ENCODE measurements at regions not wholly inside any gene's neighbourhood (a gene's known extent, or its start where the extent isn't known, plus 50 kb on each side); places are given as distances from the start of the nearest gene placed in this dataset.
"Not testable (repeated sequence)": the region's sequence is repeated elsewhere in the genome, so short reads cannot be mapped to it uniquely, and the experiment has no call there.

DNA sequence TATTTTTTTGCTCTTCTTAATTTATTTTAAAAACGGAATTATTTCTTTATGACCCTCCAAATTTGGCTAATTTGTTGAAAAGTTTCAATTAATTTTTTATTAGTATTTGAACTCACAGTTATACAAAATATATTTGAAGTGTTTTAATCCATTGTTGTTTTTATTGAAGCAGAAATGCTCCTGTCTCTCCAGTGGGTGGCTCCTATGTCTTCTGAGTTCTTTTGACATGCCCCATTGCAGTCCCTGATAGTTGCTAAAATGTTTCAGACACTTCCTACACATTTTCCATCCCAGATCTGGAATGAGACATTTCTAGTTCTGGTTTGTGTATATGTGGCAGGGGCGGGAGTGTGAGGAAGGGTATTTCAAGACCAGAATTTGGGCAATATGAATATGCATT, 579.4 kb upstream of the PRR20A start:
- no peak overlapping the region for H3K27ac ChIP-seq (ENCODE audit: low read depth, low read length)
- H3K9me3 ChIP-seq (ENCODE audit: control insufficient read depth, insufficient read depth, low read length) = no peaks in the 10 kb centered on the region
- no peak overlapping the region for H3K4me3 ChIP-seq (ENCODE audit: low read depth, low read length)
- no CpG with 5 or more reads among the region's 2 CpGs for WGBS (ENCODE audit: insufficient coverage)
- no peaks in the 10 kb centered on the region for H3K4me1 ChIP-seq (ENCODE audit: control insufficient read depth, insufficient read depth, low read length)
- no peaks in the 10 kb centered on the region for H3K36me3 ChIP-seq (ENCODE audit: control insufficient read depth, insufficient read depth, low read length)
- no peaks in the 10 kb centered on the region for H3K27me3 ChIP-seq (ENCODE audit: control insufficient read depth, insufficient read depth, low read length)
- DNase-seq (ENCODE audit: low read depth in 4 of 6, low spot score in 6 of 6) = peak in 1 of 6 donors; percentile 5

DNA sequence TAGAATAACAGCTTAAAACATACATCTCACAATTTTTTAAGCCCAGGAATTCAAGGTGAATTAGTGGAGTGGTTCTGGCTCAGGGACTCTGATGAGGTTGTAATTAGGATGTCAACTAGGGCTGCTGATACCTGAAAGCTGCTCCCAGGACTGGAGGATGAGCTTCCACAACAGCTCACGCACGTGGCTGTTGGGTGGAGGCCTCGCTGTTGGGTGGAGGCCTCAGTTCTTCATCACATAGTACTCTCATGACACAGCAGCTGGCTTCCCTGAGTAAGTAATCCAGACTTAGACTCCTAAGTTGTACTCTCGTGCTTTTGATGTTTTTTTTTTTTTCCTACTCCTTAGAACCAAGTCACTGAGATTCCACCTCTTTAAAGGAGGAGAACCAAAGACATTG, 577.1 kb upstream of the PRR20A start:
- H3K27me3 ChIP-seq (ENCODE audit: control insufficient read depth, insufficient read depth, low read length) = no peaks in the 10 kb centered on the region
- no peak for DNase-seq (ENCODE audit: low read depth in 4 of 6, low spot score in 6 of 6)
- WGBS (ENCODE audit: insufficient coverage) = 100% methylated on average over 1 of the region's 4 CpGs
- no peaks in the 10 kb centered on the region for H3K36me3 ChIP-seq (ENCODE audit: control insufficient read depth, insufficient read depth, low read length)
- H3K4me1 ChIP-seq (ENCODE audit: control insufficient read depth, insufficient read depth, low read length) = no peaks in the 10 kb centered on the region
- no peak overlapping the region for H3K27ac ChIP-seq (ENCODE audit: low read depth, low read length)
- no peak overlapping the region for H3K4me3 ChIP-seq (ENCODE audit: low read depth, low read length)
- no peaks in the 10 kb centered on the region for H3K9me3 ChIP-seq (ENCODE audit: control insufficient read depth, insufficient read depth, low read length)

DNA sequence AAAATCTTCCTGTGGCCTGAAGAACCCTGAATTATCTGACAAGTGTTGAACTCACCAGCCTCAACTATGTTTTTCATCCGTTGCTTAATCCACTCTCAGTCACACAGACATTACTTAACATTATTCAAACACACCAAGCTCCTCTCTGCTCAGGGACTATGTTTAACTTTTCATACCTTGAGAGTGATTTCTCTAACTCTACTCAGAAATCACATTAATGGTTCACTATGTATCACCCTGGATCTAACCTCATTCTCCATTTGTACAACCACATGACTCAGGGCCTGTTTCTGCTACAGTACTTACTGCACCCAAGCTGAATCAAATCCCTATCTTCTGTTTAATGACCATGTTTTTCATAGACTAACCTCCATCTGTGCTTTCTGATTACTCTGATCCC, 553.7 kb upstream of the PRR20A start:
- Histone ChIP-seq H3K27ac (ENCODE audit: low read depth, low read length) (no peak overlapping the region), H3K9me3 (ENCODE audit: control insufficient read depth, insufficient read depth, low read length) (no peaks in the 10 kb centered on the region), H3K4me3 (ENCODE audit: low read depth, low read length) (no peak overlapping the region), H3K27me3 (ENCODE audit: control insufficient read depth, insufficient read depth, low read length) (no peaks in the 10 kb centered on the region), H3K36me3 (ENCODE audit: control insufficient read depth, insufficient read depth, low read length) (no peaks in the 10 kb centered on the region), H3K4me1 (ENCODE audit: control insufficient read depth, insufficient read depth, low read length) (no peaks in the 10 kb centered on the region)
- WGBS (ENCODE audit: insufficient coverage) = 90% methylated on average over 1 of the region's 1 CpG
- no peak for DNase-seq (ENCODE audit: low read depth in 4 of 6, low spot score in 6 of 6)

DNA sequence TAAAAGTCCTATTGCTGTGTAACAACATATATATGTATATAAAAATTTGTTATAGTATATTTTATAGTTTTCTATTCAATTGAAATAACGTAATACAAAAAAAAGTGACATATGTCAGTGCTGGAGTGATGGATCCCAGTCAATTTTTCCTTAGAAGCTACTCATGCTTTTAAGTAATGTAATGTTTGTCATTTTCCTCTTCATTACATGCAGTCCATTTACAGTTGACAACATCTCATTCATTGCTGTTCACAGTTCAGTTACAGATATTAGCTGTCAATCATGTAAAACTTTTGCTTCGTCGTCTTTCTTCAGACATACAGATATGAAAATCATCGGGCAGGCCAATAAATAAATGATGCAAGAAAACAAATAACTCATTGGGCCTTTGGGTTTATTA, 525.1 kb upstream of the PRR20A start:
- Histone ChIP-seq H3K36me3 (ENCODE audit: control insufficient read depth, insufficient read depth, low read length) (no peaks in the 10 kb centered on the region), H3K4me1 (ENCODE audit: control insufficient read depth, insufficient read depth, low read length) (no peaks in the 10 kb centered on the region), H3K4me3 (ENCODE audit: low read depth, low read length) (no peak overlapping the region), H3K27ac (ENCODE audit: low read depth, low read length) (no peak overlapping the region), H3K9me3 (ENCODE audit: control insufficient read depth, insufficient read depth, low read length) (no peaks in the 10 kb centered on the region), H3K27me3 (ENCODE audit: control insufficient read depth, insufficient read depth, low read length) (no peaks in the 10 kb centered on the region)
- no peak for DNase-seq (ENCODE audit: low read depth in 4 of 6, low spot score in 6 of 6)
- no CpG with 5 or more reads among the region's 4 CpGs for WGBS (ENCODE audit: insufficient coverage)

DNA sequence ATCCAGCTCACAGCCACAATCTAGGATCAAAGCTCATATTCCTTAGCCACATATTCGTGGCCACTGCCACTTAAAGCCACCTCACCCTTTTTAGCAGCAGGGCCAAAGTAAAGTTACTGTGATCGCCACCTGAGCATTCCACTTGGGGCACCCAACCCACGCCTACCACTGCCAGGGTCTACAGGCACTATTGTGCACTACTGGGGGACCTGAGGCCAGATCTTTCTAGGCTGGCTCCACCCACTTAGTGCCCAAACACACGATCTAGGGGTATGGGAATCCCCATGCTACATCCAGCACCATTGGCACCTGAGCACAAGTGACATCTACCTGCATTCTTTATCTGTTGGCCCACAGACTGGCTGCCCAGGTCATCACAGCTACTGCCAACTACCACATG, 517.9 kb upstream of the PRR20A start:
- Histone ChIP-seq H3K9me3 (ENCODE audit: control insufficient read depth, insufficient read depth, low read length) (peaks cover 3% of the 10 kb centered on the region), H3K27me3 (ENCODE audit: control insufficient read depth, insufficient read depth, low read length) (no peaks in the 10 kb centered on the region), H3K4me3 (ENCODE audit: low read depth, low read length) (no peak overlapping the region), H3K36me3 (ENCODE audit: control insufficient read depth, insufficient read depth, low read length) (no peaks in the 10 kb centered on the region), H3K27ac (ENCODE audit: low read depth, low read length) (no peak overlapping the region), H3K4me1 (ENCODE audit: control insufficient read depth, insufficient read depth, low read length) (no peaks in the 10 kb centered on the region)
- 86% methylated on average over 4 of the region's 4 CpGs for WGBS (ENCODE audit: insufficient coverage)
- no peak for DNase-seq (ENCODE audit: low read depth in 4 of 6, low spot score in 6 of 6)

DNA sequence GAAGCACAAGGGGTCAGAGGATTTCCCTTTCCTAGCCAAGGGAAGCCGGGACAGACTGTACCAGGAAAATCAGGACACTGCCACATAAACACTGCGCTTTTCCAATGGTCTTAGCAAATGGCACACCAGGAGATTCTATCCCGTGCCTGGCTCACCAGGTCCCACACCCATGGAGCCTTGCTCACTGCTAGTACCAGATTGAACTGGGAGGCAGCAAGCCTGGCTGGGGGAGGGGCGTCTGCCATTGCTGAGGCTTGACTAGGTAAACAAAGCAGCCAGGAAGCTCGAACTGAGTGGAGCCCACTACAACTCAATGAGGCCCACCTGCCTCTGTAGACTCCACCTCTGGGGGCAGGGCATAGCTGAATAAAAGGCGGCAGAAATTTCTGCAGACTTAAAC, 511.8 kb upstream of the PRR20A start:
- H3K27me3 ChIP-seq (ENCODE audit: control insufficient read depth, insufficient read depth, low read length); H3K4me3 ChIP-seq (ENCODE audit: low read depth, low read length); H3K4me1 ChIP-seq (ENCODE audit: control insufficient read depth, insufficient read depth, low read length); DNase-seq (ENCODE audit: low read depth in 4 of 6, low spot score in 6 of 6); H3K36me3 ChIP-seq (ENCODE audit: control insufficient read depth, insufficient read depth, low read length); H3K9me3 ChIP-seq (ENCODE audit: control insufficient read depth, insufficient read depth, low read length); H3K27ac ChIP-seq (ENCODE audit: low read depth, low read length): not testable (repeated sequence)
- 88% methylated on average over 5 of the region's 6 CpGs for WGBS (ENCODE audit: insufficient coverage)

DNA sequence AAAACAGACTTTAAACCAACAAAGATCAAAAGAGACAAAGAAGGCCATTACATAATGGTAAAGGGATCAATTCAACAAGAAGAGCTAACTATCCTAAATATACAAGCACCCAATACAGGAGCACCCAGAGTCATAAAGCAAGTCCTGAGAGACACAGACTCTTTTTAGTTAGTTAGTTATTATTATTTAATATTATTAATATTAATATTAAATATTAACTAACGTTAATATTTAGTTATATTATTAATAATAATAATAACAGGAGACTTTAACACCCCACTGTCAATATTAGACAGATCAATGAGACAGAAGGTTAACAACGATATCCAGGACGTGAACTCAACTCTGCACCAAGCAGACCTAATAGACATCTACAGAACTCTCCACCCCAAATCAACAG, 509.7 kb upstream of the PRR20A start:
- not testable (repeated sequence) for DNase-seq (ENCODE audit: low read depth in 4 of 6, low spot score in 6 of 6); H3K9me3 ChIP-seq (ENCODE audit: control insufficient read depth, insufficient read depth, low read length); H3K27me3 ChIP-seq (ENCODE audit: control insufficient read depth, insufficient read depth, low read length); H3K4me3 ChIP-seq (ENCODE audit: low read depth, low read length); H3K4me1 ChIP-seq (ENCODE audit: control insufficient read depth, insufficient read depth, low read length); H3K36me3 ChIP-seq (ENCODE audit: control insufficient read depth, insufficient read depth, low read length); H3K27ac ChIP-seq (ENCODE audit: low read depth, low read length)
- 92% methylated on average over 2 of the region's 3 CpGs for WGBS (ENCODE audit: insufficient coverage)

DNA sequence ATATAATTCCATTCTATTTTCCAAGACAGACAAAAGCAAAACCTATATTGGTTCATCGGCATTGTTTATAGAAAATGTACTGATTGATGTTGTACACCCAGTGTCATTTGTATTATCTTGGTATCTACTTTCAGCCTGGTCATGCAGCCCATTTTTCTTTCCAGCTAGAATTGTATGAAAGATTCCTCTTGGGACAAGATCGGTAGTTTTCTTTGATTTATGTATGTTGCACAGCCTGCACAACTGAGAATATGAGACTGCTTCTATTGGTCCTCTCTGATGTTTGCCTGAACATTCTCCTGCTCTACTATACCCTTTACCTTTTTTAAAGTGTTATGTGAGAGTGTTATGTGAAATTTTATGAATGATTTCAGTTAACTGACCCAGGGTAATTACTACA, 487.7 kb upstream of the PRR20A start:
- DNase-seq (ENCODE audit: low read depth in 4 of 6, low spot score in 6 of 6) = peak in 1 of 6 donors; percentile 12
- Histone ChIP-seq H3K27ac (ENCODE audit: low read depth, low read length) (no peak overlapping the region), H3K36me3 (ENCODE audit: control insufficient read depth, insufficient read depth, low read length) (no peaks in the 10 kb centered on the region), H3K9me3 (ENCODE audit: control insufficient read depth, insufficient read depth, low read length) (no peaks in the 10 kb centered on the region), H3K4me1 (ENCODE audit: control insufficient read depth, insufficient read depth, low read length) (no peaks in the 10 kb centered on the region), H3K4me3 (ENCODE audit: low read depth, low read length) (no peak overlapping the region), H3K27me3 (ENCODE audit: control insufficient read depth, insufficient read depth, low read length) (no peaks in the 10 kb centered on the region)
- no CpG with 5 or more reads among the region's 2 CpGs for WGBS (ENCODE audit: insufficient coverage)

DNA sequence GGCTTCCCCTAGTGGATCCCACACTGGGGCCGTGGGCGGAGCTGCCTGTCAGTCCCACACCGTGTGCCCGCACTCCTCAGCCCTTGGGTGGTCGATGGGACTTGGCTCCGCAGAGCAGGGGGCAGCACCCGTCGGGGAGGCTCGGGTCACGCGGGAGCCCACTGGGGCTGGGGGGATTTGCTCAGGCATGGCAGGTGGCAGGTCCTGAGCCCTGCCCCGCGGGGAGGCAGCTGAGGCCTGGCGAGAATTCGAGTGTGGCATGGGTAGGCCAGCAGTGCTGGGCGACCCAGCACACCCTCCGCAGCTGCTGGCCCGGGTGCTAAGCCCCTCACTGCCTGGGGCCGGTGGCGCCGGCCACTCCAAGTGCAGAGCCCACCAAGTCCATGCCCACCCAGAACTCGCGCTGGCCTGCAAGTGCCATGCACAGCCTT, 481.7 kb upstream of the PRR20A start:
- Histone ChIP-seq H3K27ac (ENCODE audit: low read depth, low read length) (no peak overlapping the region), H3K27me3 (ENCODE audit: control insufficient read depth, insufficient read depth, low read length) (no peaks in the 10 kb centered on the region), H3K4me1 (ENCODE audit: control insufficient read depth, insufficient read depth, low read length) (no peaks in the 10 kb centered on the region), H3K4me3 (ENCODE audit: low read depth, low read length) (no peak overlapping the region), H3K36me3 (ENCODE audit: control insufficient read depth, insufficient read depth, low read length) (no peaks in the 10 kb centered on the region), H3K9me3 (ENCODE audit: control insufficient read depth, insufficient read depth, low read length) (peaks cover 2% of the 10 kb centered on the region)
- WGBS (ENCODE audit: insufficient coverage) = 99% methylated on average over 23 of the region's 23 CpGs
- no peak for DNase-seq (ENCODE audit: low read depth in 4 of 6, low spot score in 6 of 6)

DNA sequence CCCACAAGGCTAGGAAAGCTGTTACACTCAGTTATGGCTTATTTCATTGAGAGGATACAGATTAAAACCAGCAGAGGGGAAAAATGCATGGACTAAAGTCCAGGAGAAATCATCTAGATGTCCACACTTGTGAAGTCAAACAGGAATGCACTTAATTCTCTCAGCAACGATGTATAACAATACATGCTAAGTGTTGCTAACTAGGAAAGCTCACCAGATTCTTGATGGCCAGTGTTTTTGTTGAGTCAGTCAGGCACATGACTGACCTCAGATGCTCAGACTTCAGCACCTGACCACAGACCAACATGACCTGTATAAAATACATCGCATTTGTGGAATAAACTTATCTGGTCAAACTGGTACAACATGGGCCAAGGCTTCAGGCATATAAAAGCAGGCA, 470.2 kb upstream of the PRR20A start:
- DNase-seq (ENCODE audit: low read depth in 4 of 6, low spot score in 6 of 6) = no peak
- Histone ChIP-seq H3K27ac (ENCODE audit: low read depth, low read length) (no peak overlapping the region), H3K27me3 (ENCODE audit: control insufficient read depth, insufficient read depth, low read length) (no peaks in the 10 kb centered on the region), H3K36me3 (ENCODE audit: control insufficient read depth, insufficient read depth, low read length) (no peaks in the 10 kb centered on the region), H3K4me1 (ENCODE audit: control insufficient read depth, insufficient read depth, low read length) (no peaks in the 10 kb centered on the region), H3K9me3 (ENCODE audit: control insufficient read depth, insufficient read depth, low read length) (peaks cover 1% of the 10 kb centered on the region), H3K4me3 (ENCODE audit: low read depth, low read length) (no peak overlapping the region)
- WGBS (ENCODE audit: insufficient coverage) = 71% methylated on average over 1 of the region's 2 CpGs
